ENCODE measurements at regions not wholly inside any gene's neighbourhood (a gene's known extent, or its start where the extent isn't known, plus 50 kb on each side); places are given as distances from the start of the nearest gene placed in this dataset.

GRCh38 chr5:14967166-14967565 lies 95.6 kb upstream of the ANKH start:
- no peak for DNase-seq

- no peak for DNase-seq
These were observed 94.2 kb upstream of the ANKH start for GRCh38 chr5:14965815-14966214.

GRCh38 chr5:14962604-14963003 lies 91.0 kb upstream of the ANKH start:
- no peak for DNase-seq

GRCh38 chr5:14960120-14960462 lies 88.5 kb upstream of the ANKH start:
- DNase-seq = no peak

GRCh38 chr5:14959399-14960119 lies 88.0 kb upstream of the ANKH start:
- DNase-seq = no peak

- DNase-seq = no peak
These were observed 86.6 kb upstream of the ANKH start for GRCh38 chr5:14958188-14958587.

- no peak for DNase-seq
These were observed 85.0 kb upstream of the ANKH start for GRCh38 chr5:14956423-14957046.

GRCh38 chr5:14954616-14955343 lies 83.2 kb upstream of the ANKH start:
- DNase-seq = no peak

GRCh38 chr5:14954216-14954615 lies 82.6 kb upstream of the ANKH start:
- no peak for DNase-seq

GRCh38 chr5:14953075-14953607 lies 81.6 kb upstream of the ANKH start:
- no peak for DNase-seq

- no peak for DNase-seq
These were observed 76.8 kb upstream of the ANKH start for GRCh38 chr5:14948383-14948782.

- DNase-seq = peak in 1 of 2 experiments; percentile 35
These were observed 75.4 kb upstream of the ANKH start for GRCh38 chr5:14946815-14947620.

GRCh38 chr5:14945450-14945849 lies 73.9 kb upstream of the ANKH start:
- DNase-seq = no peak

- DNase-seq = no peak
These were observed 73.4 kb upstream of the ANKH start for GRCh38 chr5:14944996-14945395.

GRCh38 chr5:14944350-14944739 lies 72.8 kb upstream of the ANKH start:
- no peak for DNase-seq

GRCh38 chr5:14942212-14942611 lies 70.6 kb upstream of the ANKH start:
- no peak for DNase-seq

GRCh38 chr5:14937254-14937653 lies 65.7 kb upstream of the ANKH start:
- DNase-seq = no peak

- DNase-seq = no peak
These were observed 65.0 kb upstream of the ANKH start for GRCh38 chr5:14936588-14936987.

GRCh38 chr5:14935341-14935740 lies 63.8 kb upstream of the ANKH start:
- no peak for DNase-seq

- no peak for DNase-seq
These were observed 61.4 kb upstream of the ANKH start for GRCh38 chr5:14932902-14933469.

GRCh38 chr5:14930486-14930885 lies 58.9 kb upstream of the ANKH start:
- no peak for DNase-seq

GRCh38 chr5:14929293-14930065 lies 57.9 kb upstream of the ANKH start:
- DNase-seq = no peak

All from NCI-H2081 (cell line).